SW480 (cell line): ENCODE measurements at regions not wholly inside any gene's neighbourhood (a gene's known extent, or its start where the extent isn't known, plus 50 kb on each side); places are given as distances from the start of the nearest gene placed in this dataset.
A peak's percentile ranks its signal among the peaks of the same experiment; 100 is the strongest.
"Not testable (repeated sequence)": the region's sequence is repeated elsewhere in the genome, so short reads cannot be mapped to it uniquely, and the experiment has no call there.

ENCODE experiments used
- DNase-seq: peaks from one replicate; pipeline ENCODE4 v3.0.0-alpha.2; 2016; ENCODE audit warnings: low spot score

GRCh38 chr4:159743971-159744370 lies 641.1 kb downstream of the RAPGEF2 start:
- DNase-seq, result no peak

- DNase-seq, result no peak
Observed at GRCh38 chr4:159747983-159748382, 645.1 kb downstream of the RAPGEF2 start.

- DNase-seq, result no peak
Observed at GRCh38 chr4:159748834-159749444, 646.1 kb downstream of the RAPGEF2 start.

GRCh38 chr4:159757499-159757898 lies 654.6 kb downstream of the RAPGEF2 start:
- DNase-seq, result no peak

- DNase-seq, result no peak
Observed at GRCh38 chr4:159758061-159758460, 655.2 kb downstream of the RAPGEF2 start.

GRCh38 chr4:159762672-159763071 lies 659.8 kb downstream of the RAPGEF2 start:
- no peak for DNase-seq

- DNase-seq, result peak; percentile 27
Observed at GRCh38 chr4:159764343-159764952, 661.6 kb downstream of the RAPGEF2 start.

GRCh38 chr4:159765382-159765781 lies 662.5 kb downstream of the RAPGEF2 start:
- no peak for DNase-seq

- no peak for DNase-seq
Observed at GRCh38 chr4:159766241-159766640, 663.4 kb downstream of the RAPGEF2 start.

- DNase-seq, result no peak
Observed at GRCh38 chr4:159767406-159767805, 664.5 kb downstream of the RAPGEF2 start.

GRCh38 chr4:159768016-159768415 lies 665.1 kb downstream of the RAPGEF2 start:
- DNase-seq, result no peak

GRCh38 chr4:159770401-159770800 lies 667.5 kb downstream of the RAPGEF2 start:
- no peak for DNase-seq

GRCh38 chr4:159770969-159771368 lies 668.1 kb downstream of the RAPGEF2 start:
- DNase-seq, result no peak

- no peak for DNase-seq
Observed at GRCh38 chr4:159776961-159777360, 674.1 kb downstream of the RAPGEF2 start.

- no peak for DNase-seq
Observed at GRCh38 chr4:159777689-159778088, 674.8 kb downstream of the RAPGEF2 start.

GRCh38 chr4:159778298-159778697 lies 675.4 kb downstream of the RAPGEF2 start:
- DNase-seq, result no peak

GRCh38 chr4:159779716-159780115 lies 676.8 kb downstream of the RAPGEF2 start:
- no peak for DNase-seq

GRCh38 chr4:159780196-159780922 lies 677.5 kb downstream of the RAPGEF2 start:
- DNase-seq, result no peak

GRCh38 chr4:159787901-159788300 lies 685.0 kb downstream of the RAPGEF2 start:
- no peak for DNase-seq

- DNase-seq, result no peak
Observed at GRCh38 chr4:159791334-159791733, 688.5 kb downstream of the RAPGEF2 start.

GRCh38 chr4:159804592-159804991 lies 701.7 kb downstream of the RAPGEF2 start:
- DNase-seq, result not testable (repeated sequence)

- DNase-seq, result no peak
Observed at GRCh38 chr4:159823743-159824142, 720.9 kb downstream of the RAPGEF2 start.

GRCh38 chr4:159828687-159829086 lies 725.8 kb downstream of the RAPGEF2 start:
- DNase-seq, result no peak
